T-helper 2 cell treated with Interferon-gamma antibody and Interleukin-4, amounts not matched to agents 100 ng/mL and 5 ng/mL, for 36 hours (primary cell): ENCODE measurements at regions not wholly inside any gene's neighbourhood (a gene's known extent, or its start where the extent isn't known, plus 50 kb on each side); places are given as distances from the start of the nearest gene placed in this dataset.
"Not testable (repeated sequence)": the region's sequence is repeated elsewhere in the genome, so short reads cannot be mapped to it uniquely, and the experiment has no call there.

Experiments used
- intact Hi-C: fragments of 100-400 bp; cut with micrococcal nuclease; formaldehyde crosslinking; loops from one replicate; pipeline ENCODE4 v1.15.1; 2023

DNA sequence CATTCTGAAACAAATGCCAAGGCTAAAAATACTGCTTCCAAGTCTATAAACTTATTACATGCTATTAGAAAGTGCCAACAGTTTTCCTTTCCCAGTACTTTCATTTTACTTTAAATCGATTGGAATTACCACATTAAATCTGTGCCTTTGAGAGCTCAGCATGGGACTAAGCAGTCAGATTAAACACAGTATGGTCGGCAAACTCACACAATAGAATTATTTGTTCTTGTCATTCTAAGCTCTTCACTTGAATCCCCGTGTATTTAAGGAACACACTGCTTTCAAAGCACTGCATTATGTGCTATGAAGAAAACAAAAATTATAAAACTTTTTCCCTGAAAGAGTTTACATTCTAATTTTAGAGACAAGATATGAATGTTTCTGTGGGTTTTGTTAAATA is 444.4 kb upstream of the SLC39A10 start:
- intact Hi-C loops, result no loop called here

DNA sequence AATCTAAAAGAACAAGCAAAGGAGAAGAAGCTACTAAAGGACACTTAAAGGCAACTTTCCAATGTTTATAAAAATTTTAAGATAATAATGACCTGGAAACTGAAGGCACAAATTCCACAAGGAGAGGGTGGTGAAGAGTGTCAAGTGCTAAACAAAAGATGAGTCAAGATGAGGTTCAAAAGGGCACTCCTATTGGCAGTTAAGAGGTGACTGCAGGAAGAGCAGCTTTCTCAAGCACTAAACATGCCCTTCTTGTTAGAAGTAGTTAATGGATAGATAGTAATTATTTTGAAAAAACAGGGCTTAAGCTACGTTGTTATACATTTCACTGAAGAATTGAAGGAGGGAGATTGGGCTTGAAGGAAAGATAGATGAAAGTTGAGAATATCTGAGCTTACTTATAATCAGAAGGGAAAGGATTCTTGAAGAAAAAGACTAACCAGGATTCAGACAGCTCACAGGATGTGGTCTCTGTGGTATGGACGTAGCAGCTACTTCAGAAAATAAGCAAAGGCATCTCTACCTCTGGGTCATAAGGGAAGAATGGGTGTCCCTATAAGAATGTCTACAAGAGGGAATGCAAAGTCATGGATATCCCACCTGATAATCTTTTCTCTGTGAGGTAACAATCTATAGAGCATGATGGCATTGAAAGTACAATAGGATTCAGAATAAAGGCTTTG is 454.7 kb upstream of the SLC39A10 start:
- intact Hi-C loops, result no loop called here

DNA sequence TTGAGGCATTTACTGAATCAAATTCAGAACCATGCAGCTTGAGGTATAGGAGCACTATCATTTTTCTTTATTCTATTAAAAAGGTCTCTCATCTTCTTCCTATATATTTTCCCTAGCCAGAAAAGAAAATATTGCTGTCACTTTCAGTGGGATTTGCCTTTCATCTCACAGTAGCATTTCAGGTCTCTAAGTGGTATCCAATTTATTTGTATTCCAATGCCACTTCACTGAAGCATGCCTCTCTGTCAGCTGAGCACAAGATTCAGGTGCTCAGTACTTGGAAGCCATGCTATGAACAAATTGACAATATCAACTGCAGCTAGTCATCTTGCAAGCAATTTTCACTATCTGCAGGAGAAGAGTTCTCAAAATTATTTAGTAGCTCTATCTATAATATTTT is 457.2 kb upstream of the SLC39A10 start:
- intact Hi-C loops, result no loop called here

DNA sequence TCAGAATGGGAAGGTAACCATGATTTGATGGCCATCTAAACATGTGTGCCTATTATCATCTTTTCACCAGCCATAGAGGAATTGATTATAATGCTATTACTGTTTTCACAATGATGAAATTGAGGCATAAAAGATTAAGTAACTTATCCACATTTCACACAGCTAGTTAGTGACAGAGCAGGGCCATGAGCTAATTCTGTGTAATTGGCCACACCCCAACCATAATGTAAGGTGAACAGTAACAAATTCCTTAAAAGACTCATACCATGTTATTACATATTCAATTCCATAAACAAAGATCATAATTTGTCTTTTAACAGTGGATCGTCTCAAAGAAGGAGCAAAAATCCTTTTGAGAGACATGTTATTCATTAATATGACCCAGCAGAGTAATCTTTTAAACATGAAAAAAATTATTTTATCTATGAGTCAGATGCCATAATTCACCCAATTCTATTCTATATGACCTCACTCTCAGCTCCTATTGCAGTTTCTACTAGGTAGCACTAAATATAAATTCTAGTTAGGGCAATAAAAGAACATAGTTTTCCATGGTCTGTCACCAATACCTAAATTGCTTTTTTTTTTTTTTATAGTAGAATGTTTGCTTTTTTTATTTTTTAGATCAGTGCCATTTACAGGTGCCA is 475.8 kb upstream of the SLC39A10 start:
- intact Hi-C loops, result no loop called here

GRCh38 chr2:195168369-195168768 is 488.7 kb upstream of the SLC39A10 start:
- intact Hi-C loops, result no loop called here

DNA sequence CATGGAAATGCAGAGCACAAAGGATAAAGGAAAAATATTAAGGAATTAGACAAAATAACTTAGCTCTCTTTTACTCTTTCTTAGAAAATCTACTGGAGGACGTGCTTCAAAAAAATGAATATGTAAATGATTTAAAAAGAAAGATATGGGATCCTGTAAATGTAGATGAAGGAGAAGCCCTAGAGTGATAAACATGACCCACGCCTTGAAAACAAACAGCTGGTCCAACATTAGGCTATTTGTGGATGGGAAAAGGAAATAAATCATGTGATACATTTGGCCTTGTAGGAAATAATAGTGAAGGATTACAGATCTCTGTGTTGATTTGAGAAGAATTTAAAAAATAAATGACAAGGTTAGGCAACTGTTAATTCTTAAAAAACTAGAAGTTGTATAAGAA is 492.1 kb upstream of the SLC39A10 start:
- intact Hi-C loops, result no loop called here

GRCh38 chr2:195162918-195163317 is 494.1 kb upstream of the SLC39A10 start:
- intact Hi-C loops, result no loop called here

DNA sequence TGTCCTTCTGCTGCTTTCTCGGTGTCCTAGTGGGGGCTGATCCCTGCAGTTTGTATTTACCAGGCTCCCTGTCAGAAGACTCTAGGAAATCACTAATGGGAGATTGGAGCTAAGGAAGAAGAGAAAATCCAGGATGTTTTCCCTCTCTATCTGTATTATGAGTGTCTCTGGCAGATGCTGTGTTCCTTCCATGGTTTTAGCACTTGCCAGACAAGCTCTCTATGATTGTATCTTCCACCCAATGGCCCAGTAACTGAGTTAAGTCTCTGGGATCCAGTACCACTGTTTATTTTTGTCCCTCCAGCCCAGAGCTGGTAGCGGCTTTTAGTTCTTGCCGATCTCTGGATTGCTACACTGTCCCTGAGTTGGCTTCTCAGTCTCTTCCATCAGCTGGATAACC is 494.8 kb upstream of the SLC39A10 start:
- intact Hi-C loops, result no loop called here

DNA sequence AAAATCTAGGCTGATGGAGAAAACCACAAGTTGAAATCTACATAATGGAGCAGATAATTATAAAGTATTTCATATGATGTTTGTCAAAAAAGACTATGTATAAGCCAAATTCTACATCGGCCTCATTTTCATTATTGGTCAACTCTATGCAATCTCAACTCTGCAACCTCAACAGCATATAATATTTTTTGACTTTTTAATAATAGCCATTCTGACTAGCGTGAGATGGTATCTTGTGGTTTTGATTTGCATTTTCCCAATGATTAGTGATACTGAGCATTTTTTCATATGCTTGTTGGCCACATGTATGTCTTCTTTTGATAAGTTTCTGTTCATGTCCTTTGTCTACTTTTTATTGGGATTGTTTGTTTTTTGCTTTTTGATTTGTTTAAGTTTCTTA is 496.1 kb upstream of the SLC39A10 start:
- intact Hi-C loops, result no loop called here

- intact Hi-C loops, result no loop called here
Measured at GRCh38 chr2:195151711-195152110, 505.3 kb upstream of the SLC39A10 start.

DNA sequence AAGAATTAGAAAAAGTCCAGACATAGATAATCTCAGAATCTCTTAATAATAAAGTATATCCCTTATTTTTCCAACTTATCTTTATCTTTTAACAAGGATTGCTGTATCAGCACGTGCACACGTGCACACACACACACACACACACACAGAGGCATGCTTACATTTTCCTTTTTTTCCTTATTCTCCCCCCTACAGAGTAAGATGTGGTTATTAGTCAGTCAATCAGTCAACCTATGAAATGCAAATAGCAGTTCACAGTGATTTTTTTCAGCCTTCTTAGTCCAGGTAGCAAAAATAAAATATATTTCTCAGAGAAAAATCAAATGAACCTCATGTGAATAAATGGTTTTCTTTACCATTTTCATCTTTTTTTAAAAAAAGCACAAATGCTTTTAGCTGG is 506.2 kb upstream of the SLC39A10 start:
- intact Hi-C loops, result no loop called here

- intact Hi-C loops, result no loop called here
Measured at GRCh38 chr2:195148004-195148403, 509.0 kb upstream of the SLC39A10 start.

- intact Hi-C loops, result no loop called here
Measured at GRCh38 chr2:195146761-195147541, 510.1 kb upstream of the SLC39A10 start.

- intact Hi-C loops, result no loop called here
Measured at GRCh38 chr2:195138435-195138834, 518.6 kb upstream of the SLC39A10 start.

- intact Hi-C loops, result not testable (repeated sequence)
Measured at GRCh38 chr2:195125889-195126288, 531.1 kb upstream of the SLC39A10 start.

- intact Hi-C loops, result no loop called here
Measured at GRCh38 chr2:195124391-195125079, 532.5 kb upstream of the SLC39A10 start.

GRCh38 chr2:195122653-195123052 is 534.4 kb upstream of the SLC39A10 start:
- intact Hi-C loops, result no loop called here

- intact Hi-C loops, result no loop called here
Measured at GRCh38 chr2:195121341-195121740, 535.7 kb upstream of the SLC39A10 start.

GRCh38 chr2:195119231-195119630 is 537.8 kb upstream of the SLC39A10 start:
- intact Hi-C loops, result no loop called here

GRCh38 chr2:195118276-195118675 is 538.8 kb upstream of the SLC39A10 start:
- intact Hi-C loops, result no loop called here

DNA sequence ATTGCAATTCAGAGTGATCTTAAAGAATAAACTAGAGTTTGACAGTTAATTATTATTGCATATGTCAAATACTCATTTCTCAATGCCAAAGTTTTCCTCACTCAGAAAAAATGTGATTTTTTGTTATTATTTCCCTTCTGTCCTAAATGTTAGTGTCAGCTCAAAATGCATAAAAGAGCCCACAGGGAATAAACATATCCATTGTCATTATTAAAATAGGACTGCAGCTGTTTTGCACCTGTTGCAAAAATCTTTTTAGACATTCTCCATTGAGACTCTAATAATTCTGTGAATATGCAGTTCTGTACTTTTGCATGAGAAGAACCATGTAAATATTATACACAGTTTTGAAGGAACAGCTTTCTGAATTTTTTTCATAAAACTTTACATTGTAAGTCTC is 540.0 kb upstream of the SLC39A10 start:
- intact Hi-C loops, result no loop called here

GRCh38 chr2:195115738-195116137 is 541.3 kb upstream of the SLC39A10 start:
- intact Hi-C loops, result no loop called here
